Immature natural killer cell (primary cell): ENCODE measurements at regions not wholly inside any gene's neighbourhood (a gene's known extent, or its start where the extent isn't known, plus 50 kb on each side); places are given as distances from the start of the nearest gene placed in this dataset.

Experiments used
- DNase-seq, 3 donors: peaks; one replicate each; pipeline ENCODE4 v3.0.0; 2022; ENCODE audit warnings: mixed read lengths in 1 of 3
- H3K27ac Mint-ChIP-seq, 6 donors: one replicate each; pipeline ENCODE4 v1.8.0; 2020; ENCODE audit warnings: mixed read lengths in 6 of 6, mild to moderate bottlenecking in 5 of 6, inconsistent platforms in 4 of 6, moderate library complexity in 3 of 6
- H3K27me3 Mint-ChIP-seq, 3 donors: one replicate each; pipeline ENCODE4 v1.8.0; 2020 to 2021; ENCODE audit warnings: low read depth in 3 of 3, mild to moderate bottlenecking in 3 of 3, mixed read lengths in 3 of 3, moderate library complexity in 3 of 3, inconsistent platforms in 1 of 3
- H3K36me3 Mint-ChIP-seq, 3 donors: one replicate each; pipeline ENCODE4 v1.8.0; 2020; ENCODE audit warnings: mixed read lengths in 3 of 3, inconsistent platforms in 2 of 3, mild to moderate bottlenecking in 2 of 3
- H3K4me1 Mint-ChIP-seq, 2 donors: one replicate each; pipeline ENCODE4 v1.8.0; 2020; ENCODE audit warnings: inconsistent platforms in 2 of 2, mild to moderate bottlenecking in 2 of 2, mixed read lengths in 2 of 2, moderate library complexity in 1 of 2
- H3K4me3 Mint-ChIP-seq, 5 donors: one replicate each; pipeline ENCODE4 v1.8.0; 2020; ENCODE audit warnings: mild to moderate bottlenecking in 5 of 5, mixed read lengths in 5 of 5, inconsistent platforms in 3 of 5, moderate library complexity in 3 of 5
- H3K9me3 Mint-ChIP-seq, 6 donors: one replicate each; pipeline ENCODE4 v1.8.0; 2020; ENCODE audit warnings: mild to moderate bottlenecking in 6 of 6, mixed read lengths in 6 of 6, inconsistent platforms in 4 of 6, moderate library complexity in 3 of 6

DNA sequence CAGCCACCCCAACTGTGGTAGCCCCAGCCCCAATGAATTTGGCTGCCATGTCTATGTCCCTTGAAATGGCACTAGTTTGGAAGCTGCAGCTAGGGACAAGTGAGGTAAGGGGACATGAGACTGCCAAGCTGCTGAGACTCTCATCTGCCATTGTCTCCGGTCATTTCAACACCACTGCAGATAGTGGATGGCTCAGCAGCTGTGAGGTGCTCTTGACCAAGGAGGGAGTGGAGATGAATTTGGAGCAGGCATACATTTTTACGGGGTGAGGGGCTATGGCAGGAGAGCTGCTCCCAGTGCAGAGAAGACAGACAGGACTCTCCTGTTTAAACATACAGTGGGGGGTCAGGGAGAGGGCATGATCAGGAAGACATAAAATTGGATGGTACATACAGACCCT lies 315.5 kb upstream of the CAMK1G start:
- H3K9me3 Mint-ChIP-seq = no peaks in the 10 kb centered on the region
- no peaks in the 10 kb centered on the region for H3K36me3 Mint-ChIP-seq
- no peak for DNase-seq
- H3K27me3 Mint-ChIP-seq = peaks cover 0 to 1% (median 0%) of the 10 kb centered on the region in 3 donors
- no peaks in the 10 kb centered on the region for H3K4me1 Mint-ChIP-seq
- H3K27ac Mint-ChIP-seq = no peak overlapping the region
- no peak overlapping the region for H3K4me3 Mint-ChIP-seq

DNA sequence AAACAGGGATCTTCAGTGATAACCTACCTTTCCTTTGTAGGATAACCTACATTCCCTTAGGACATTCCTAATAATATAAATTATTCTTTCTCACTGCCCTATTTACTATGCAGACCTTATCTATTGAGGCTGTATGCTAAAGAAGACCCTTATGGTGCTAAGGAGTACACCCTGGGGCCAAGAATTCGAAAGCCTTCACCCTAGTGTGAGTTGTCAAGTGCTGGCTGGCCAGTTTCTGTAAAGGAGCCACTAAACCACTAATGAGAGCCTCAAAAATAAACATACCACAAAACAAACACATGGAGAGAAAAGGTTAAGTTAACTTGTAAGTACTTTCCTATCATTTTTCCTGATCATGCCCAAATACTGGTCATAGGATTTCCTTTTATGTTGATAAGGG lies 315.0 kb upstream of the CAMK1G start:
- Mint-ChIP-seq H3K27me3 (peaks cover 0 to 1% (median 0%) of the 10 kb centered on the region in 3 donors), H3K4me3 (no peak overlapping the region)

DNA sequence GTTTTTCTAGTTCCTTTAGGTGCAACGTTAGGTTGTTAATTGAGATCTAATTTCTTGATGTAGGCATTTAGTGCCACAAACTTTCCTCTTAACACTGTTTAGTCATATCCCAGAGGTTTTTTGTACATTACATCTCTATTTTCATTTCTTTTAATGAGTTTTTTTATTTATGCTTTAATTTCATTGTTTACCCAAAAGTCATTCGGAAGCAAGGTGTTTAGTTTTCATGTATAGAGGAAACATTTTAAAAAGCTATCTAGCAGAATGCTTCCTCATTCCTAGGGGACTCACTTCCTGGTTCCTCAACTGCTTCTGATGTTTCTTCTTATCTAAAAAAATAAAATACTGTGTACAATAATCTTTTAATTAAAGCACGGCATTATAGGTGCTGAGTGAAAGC lies 307.2 kb upstream of the CAMK1G start:
- no peaks in the 10 kb centered on the region for H3K36me3 Mint-ChIP-seq
- no peaks in the 10 kb centered on the region for H3K4me1 Mint-ChIP-seq
- peaks cover 0 to 8% (median 6%) of the 10 kb centered on the region in 6 donors for H3K9me3 Mint-ChIP-seq
- H3K27me3 Mint-ChIP-seq = peaks cover 0 to 1% (median 1%) of the 10 kb centered on the region in 3 donors
- no peak overlapping the region for H3K4me3 Mint-ChIP-seq
- DNase-seq = no peak
- H3K27ac Mint-ChIP-seq = no peak overlapping the region

More for the DNA sequence above, 315.0 kb upstream of the CAMK1G start:
- Mint-ChIP-seq H3K36me3 (no peaks in the 10 kb centered on the region), H3K4me1 (no peaks in the 10 kb centered on the region), H3K9me3 (no peaks in the 10 kb centered on the region), H3K27ac (no peak overlapping the region)
- no peak for DNase-seq

DNA sequence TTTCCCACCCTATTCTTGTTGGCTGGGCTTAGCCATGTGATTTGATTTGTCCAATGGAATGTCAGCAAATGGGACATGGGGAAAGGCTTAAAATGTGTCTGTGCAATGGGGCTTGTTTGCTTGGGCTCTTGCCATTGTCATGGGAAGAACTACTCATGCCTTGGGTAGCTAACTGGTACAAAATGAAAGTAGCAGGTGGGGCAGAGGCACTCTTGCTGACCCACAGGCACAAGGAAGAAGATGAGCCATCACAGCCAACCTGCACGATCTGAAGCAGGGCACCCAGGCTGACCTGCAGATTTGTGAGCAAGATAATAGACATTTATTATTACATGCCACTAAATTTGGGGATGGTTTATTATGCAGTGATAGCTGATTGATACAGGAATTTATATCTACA lies 305.9 kb upstream of the CAMK1G start:
- H3K9me3 Mint-ChIP-seq = peaks cover 0 to 8% (median 6%) of the 10 kb centered on the region in 6 donors
- H3K27me3 Mint-ChIP-seq = peaks cover 0 to 1% (median 1%) of the 10 kb centered on the region in 3 donors
- DNase-seq = no peak
- H3K36me3 Mint-ChIP-seq = no peaks in the 10 kb centered on the region
- H3K4me3 Mint-ChIP-seq = no peak overlapping the region
- no peak overlapping the region for H3K27ac Mint-ChIP-seq
- H3K4me1 Mint-ChIP-seq = no peaks in the 10 kb centered on the region

DNA sequence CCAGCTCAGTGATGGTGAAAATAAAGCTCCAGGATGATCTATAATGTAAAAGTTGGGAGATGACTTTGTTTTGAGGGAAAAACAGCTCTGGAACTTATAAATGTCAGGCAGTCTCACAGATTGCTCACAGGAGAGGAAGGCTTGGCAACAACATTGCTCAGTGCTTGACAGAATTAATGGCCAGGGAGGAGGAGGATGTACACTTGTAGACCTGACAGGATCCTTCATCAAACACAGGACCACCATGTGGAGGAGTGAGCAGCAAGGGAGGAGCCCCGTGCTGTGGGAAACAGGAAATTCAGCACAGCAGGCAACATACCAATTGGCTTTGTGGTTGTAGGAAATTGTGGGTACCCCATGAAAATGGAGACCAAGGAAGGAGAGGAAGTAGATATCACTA lies 291.8 kb upstream of the CAMK1G start:
- no peaks in the 10 kb centered on the region for H3K4me1 Mint-ChIP-seq
- H3K27ac Mint-ChIP-seq = no peak overlapping the region
- H3K4me3 Mint-ChIP-seq = no peak overlapping the region
- no peaks in the 10 kb centered on the region for H3K36me3 Mint-ChIP-seq
- peaks cover 0 to 6% (median 2%) of the 10 kb centered on the region in 3 donors for H3K27me3 Mint-ChIP-seq
- no peak for DNase-seq
- H3K9me3 Mint-ChIP-seq = peaks cover 0 to 4% (median 0%) of the 10 kb centered on the region in 6 donors

DNA sequence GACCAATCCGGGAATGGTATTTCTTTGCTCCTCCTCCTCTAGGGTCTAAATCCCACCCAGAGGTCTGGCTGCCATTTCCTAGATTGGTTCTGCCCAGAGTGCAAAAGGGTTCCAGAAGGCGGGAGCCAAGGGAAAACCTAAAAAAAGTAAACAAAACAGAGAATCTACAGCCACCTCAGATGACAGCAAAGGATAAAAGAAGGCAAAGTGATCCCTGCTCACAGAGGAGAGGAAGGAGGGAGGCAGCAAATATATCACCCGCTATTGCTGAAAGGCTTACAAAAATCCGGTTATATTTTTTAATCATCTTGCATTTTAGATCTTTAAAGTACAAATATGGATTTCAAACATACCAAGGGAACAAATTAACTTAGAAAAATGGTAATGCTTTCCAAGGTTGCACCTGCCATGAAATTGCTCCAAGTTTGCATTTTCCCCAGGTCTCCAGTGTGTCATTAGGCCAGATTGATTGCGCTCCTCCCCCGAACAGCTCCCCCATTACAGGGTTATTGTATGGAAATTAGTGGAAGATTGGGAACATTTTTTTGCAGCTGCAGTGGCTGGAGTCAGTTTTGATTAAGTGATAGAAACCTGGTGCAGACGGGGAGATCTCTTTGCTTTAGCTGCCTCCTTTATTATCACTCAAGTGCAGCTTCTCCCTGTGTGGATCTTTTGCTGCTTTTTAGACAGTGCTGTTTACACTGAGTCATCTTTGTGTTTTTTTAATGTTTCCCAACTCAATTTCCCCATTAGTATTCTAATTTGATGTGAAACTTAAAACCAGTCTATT lies 280.5 kb upstream of the CAMK1G start:
- no peaks in the 10 kb centered on the region for H3K4me1 Mint-ChIP-seq

DNA sequence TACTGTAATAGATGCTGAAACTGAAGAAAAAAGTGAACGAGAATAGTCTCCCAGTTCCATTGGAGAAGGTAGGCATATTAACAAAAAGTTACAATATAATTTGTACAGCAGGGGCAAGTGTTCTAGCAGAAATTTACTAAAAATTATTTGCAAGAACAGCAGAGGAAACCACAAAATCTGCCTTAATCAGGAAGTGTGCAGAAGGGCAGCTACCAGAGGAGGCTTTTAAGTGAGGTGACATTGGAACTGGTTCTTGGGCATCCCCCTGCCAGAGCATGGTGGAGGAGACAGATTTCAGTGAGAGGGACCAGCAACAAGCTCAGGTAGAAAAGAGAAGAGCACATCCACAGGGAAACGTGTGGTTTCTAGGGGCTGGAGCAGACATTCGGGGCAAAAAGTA lies 279.3 kb upstream of the CAMK1G start:
- Mint-ChIP-seq H3K27ac (no peak overlapping the region), H3K36me3 (no peaks in the 10 kb centered on the region), H3K4me1 (no peaks in the 10 kb centered on the region), H3K4me3 (no peak overlapping the region), H3K27me3 (peaks cover 2 to 6% (median 3%) of the 10 kb centered on the region in 3 donors), H3K9me3 (peaks cover 0 to 7% (median 1%) of the 10 kb centered on the region in 6 donors)
- DNase-seq = no peak

More for the DNA sequence above, 280.5 kb upstream of the CAMK1G start:
- Mint-ChIP-seq H3K4me3 (no peak overlapping the region), H3K36me3 (no peaks in the 10 kb centered on the region), H3K27me3 (peaks cover 2 to 6% (median 3%) of the 10 kb centered on the region in 3 donors), H3K9me3 (peaks cover 0 to 7% (median 1%) of the 10 kb centered on the region in 6 donors), H3K27ac (no peak overlapping the region)
- no peak for DNase-seq

DNA sequence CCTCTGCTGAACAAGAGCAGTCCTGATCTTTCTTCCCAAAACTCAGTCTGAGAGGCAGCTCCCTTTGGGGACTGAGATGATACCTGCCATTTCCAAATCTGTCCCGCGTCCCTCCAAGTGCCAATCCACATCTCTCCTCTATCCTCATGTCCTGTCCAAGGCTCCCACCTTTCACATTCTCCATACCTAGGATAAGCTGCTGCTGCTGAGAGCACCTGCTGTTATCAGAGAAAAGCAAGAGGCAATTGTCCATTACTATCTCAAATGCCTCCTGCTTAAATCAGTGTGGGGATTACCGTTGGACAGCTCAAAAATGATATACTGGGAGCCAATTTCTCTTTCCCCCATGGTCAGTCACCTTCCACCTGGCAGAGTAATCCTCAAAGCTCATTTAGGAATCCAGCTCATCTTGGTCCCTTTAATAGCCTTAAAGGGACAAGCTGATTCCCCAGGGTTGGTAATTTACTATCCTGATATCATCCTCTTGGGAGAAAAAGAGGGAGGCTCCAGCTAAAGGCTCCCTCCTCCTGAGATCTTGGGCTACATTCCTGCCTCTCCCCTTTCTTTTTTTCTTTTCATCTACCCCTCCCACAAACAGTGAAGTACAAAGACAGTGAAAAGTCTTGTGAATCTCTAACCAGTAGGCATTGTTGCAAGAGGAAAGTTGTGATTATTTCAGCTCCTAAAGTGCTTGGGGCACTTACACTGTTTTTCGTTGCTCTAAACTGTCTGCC lies 278.1 kb upstream of the CAMK1G start:
- Mint-ChIP-seq H3K27ac (no peak overlapping the region), H3K9me3 (peaks cover 0 to 7% (median 1%) of the 10 kb centered on the region in 6 donors), H3K4me3 (no peak overlapping the region), H3K4me1 (no peaks in the 10 kb centered on the region), H3K27me3 (peaks cover 2 to 6% (median 3%) of the 10 kb centered on the region in 3 donors), H3K36me3 (no peaks in the 10 kb centered on the region)
- DNase-seq = no peak

DNA sequence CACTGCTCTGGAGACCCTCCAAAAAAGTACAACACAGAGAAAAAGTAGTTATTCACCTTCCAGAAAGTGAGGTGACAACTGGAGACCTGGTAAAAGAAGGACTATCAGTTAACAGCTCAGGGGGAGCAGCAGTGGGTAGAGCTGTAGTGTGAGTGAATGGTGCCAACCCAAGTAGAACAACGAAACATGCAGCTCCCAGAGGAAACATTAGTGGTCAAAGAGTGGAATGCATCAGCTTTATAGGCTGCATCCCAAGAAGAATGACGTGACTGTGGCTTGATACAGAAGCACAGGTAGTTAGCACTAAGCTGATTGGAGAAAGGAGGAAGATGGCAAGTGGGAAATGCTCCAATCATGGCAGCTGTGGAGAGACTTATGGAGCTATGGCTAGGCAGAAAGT lies 275.7 kb upstream of the CAMK1G start:
- no peak overlapping the region for H3K4me3 Mint-ChIP-seq
- H3K27ac Mint-ChIP-seq = no peak overlapping the region
- H3K27me3 Mint-ChIP-seq = peaks cover 0 to 10% (median 3%) of the 10 kb centered on the region in 3 donors
- DNase-seq = no peak
- H3K4me1 Mint-ChIP-seq = no peaks in the 10 kb centered on the region
- H3K36me3 Mint-ChIP-seq = no peaks in the 10 kb centered on the region
- H3K9me3 Mint-ChIP-seq = peaks cover 0 to 4% (median 0%) of the 10 kb centered on the region in 6 donors

DNA sequence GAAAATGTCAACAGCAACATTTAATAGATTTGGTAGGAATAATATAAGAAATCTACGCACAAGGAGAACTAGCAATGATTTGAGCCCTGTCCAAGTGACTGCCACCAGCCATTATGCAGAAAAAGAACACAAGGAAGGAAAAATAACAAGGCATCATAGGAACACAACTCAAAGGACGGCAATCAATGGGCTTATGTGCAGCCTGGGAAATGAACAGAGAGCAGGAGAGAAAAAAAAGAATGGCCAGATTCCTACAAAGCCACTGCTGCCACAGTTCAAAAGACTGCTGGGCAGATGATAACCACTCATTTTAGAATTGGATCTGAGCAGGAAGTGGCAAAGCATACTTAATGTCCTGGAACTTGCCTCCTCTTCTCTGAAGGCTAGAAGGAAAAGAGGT lies 274.3 kb upstream of the CAMK1G start:
- H3K27ac Mint-ChIP-seq = no peak overlapping the region
- no peak for DNase-seq
- peaks cover 0 to 7% (median 3%) of the 10 kb centered on the region in 3 donors for H3K27me3 Mint-ChIP-seq
- no peak overlapping the region for H3K4me3 Mint-ChIP-seq
- no peaks in the 10 kb centered on the region for H3K36me3 Mint-ChIP-seq
- H3K4me1 Mint-ChIP-seq = no peaks in the 10 kb centered on the region
- peaks cover 0 to 4% (median 0%) of the 10 kb centered on the region in 6 donors for H3K9me3 Mint-ChIP-seq

DNA sequence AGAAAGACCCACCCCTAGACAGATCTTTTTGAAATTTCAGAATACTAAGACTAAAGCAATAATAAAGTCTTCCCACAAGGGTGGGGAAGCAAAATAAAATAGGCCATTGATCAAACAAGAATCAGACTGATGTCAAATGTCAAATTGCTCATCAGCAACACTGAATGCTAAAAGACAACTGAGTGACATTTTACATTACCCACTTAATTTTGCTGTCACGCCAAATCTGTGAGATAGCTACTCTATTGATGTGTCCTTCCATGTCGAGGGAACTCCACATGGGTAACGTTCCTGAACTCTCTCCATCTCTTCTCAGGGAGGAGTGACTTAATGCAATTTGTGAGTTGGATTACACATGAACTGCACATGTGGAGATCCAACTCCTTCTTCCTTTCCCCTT lies 271.7 kb upstream of the CAMK1G start:
- Mint-ChIP-seq H3K27ac (no peak overlapping the region), H3K4me3 (no peak overlapping the region), H3K36me3 (no peaks in the 10 kb centered on the region), H3K27me3 (peaks cover 0 to 6% (median 2%) of the 10 kb centered on the region in 3 donors), H3K4me1 (no peaks in the 10 kb centered on the region), H3K9me3 (peaks cover 0 to 2% (median 0%) of the 10 kb centered on the region in 6 donors)
- no peak for DNase-seq

DNA sequence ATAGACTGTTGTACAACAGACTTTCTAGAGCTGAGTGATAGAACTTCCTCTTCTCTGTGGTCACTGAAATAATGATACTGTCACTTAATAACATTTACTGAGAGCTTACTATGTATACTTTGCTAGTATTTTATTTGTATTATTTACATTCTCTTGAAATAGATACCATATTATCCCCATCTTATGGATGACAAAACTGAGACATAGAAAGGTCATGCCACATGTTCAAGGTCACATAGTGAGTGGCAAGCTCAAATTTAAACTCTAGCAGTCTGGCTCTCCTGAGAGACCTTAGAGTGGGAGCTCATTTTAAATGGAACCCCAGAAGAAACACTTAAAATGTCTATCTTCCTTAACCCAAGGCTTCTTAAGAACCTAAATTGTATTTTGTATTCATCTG lies 266.6 kb upstream of the CAMK1G start:
- H3K27ac Mint-ChIP-seq = no peak overlapping the region
- H3K4me3 Mint-ChIP-seq = no peak overlapping the region
- H3K9me3 Mint-ChIP-seq = peaks cover 0 to 11% (median 4%) of the 10 kb centered on the region in 6 donors
- H3K4me1 Mint-ChIP-seq = no peaks in the 10 kb centered on the region
- no peak for DNase-seq
- no peaks in the 10 kb centered on the region for H3K36me3 Mint-ChIP-seq
- peaks cover 0 to 2% (median 2%) of the 10 kb centered on the region in 3 donors for H3K27me3 Mint-ChIP-seq

DNA sequence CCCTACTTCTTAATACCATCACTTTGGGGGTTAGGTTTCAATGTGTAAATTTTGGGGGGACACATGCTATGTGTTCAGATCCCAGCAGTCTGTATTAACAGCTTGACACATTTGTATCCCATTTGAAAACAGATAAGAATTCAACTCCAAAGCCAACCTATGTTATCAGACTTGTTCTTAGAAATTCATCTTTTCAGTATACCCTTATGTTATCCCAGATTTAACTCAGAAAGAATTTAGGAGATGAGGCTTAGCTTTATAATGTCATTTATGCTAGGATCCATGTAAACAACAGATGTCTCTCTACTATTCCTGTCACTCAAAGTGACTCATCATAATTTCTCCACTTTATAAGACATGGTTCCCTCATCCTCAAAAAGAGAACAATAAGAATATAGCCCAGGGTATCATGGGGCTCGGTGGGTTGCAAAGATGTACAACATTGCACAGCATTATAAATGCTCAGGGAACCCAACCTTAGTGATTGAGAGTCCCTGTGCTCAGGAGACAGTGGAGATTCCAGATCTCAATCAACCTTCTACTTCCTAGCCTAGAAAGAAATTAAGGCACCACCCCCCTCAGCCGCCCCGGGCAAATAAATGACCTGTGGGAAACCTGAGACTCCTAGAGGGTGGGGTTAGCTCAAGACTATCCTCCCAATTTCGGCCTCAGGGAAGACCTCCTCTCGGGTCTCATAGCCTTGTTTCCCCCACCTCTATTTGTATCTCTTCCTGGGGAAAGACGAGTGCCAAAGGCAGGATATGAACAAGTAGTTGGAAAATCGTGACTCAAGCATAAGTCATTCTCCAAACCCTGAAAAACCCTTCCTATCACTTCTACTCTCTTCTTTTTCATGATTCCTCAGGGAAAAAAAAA lies 265.1 kb upstream of the CAMK1G start:
- H3K27ac Mint-ChIP-seq = no peak overlapping the region
- no peaks in the 10 kb centered on the region for H3K4me1 Mint-ChIP-seq
- no peak for DNase-seq
- H3K36me3 Mint-ChIP-seq = no peaks in the 10 kb centered on the region
- no peak overlapping the region for H3K4me3 Mint-ChIP-seq
- H3K27me3 Mint-ChIP-seq = peaks cover 0 to 2% (median 2%) of the 10 kb centered on the region in 3 donors
- H3K9me3 Mint-ChIP-seq = peaks cover 0 to 12% (median 5%) of the 10 kb centered on the region in 6 donors
